ENCODE measurements at regions not wholly inside any gene's neighbourhood (a gene's known extent, or its start where the extent isn't known, plus 50 kb on each side); places are given as distances from the start of the nearest gene placed in this dataset.

- TF ChIP-seq, protein P1, sequence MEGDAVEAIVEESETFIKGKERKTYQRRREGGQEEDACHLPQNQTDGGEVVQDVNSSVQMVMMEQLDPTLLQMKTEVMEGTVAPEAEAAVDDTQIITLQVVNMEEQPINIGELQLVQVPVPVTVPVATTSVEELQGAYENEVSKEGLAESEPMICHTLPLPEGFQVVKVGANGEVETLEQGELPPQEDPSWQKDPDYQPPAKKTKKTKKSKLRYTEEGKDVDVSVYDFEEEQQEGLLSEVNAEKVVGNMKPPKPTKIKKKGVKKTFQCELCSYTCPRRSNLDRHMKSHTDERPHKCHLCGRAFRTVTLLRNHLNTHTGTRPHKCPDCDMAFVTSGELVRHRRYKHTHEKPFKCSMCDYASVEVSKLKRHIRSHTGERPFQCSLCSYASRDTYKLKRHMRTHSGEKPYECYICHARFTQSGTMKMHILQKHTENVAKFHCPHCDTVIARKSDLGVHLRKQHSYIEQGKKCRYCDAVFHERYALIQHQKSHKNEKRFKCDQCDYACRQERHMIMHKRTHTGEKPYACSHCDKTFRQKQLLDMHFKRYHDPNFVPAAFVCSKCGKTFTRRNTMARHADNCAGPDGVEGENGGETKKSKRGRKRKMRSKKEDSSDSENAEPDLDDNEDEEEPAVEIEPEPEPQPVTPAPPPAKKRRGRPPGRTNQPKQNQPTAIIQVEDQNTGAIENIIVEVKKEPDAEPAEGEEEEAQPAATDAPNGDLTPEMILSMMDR (IDR thresholded peaks at IDR 0.05; ENCODE audit: poor library complexity, severe bottlenecking) = no peak
- TF ChIP-seq EZH2 (IDR thresholded peaks at IDR 0.05; ENCODE audit: borderline replicate concordance, insufficient read depth, low read length, poor library complexity, severe bottlenecking) (no peak), EP300 (conservative IDR thresholded peaks at IDR 0.05; ENCODE audit: poor library complexity, severe bottlenecking) (no peak), SMC3 (conservative IDR thresholded peaks at IDR 0.05; ENCODE audit: poor library complexity) (no peak), TAF1 (IDR thresholded peaks at IDR 0.05; ENCODE audit: low read depth) (no peak)
These were observed 88.3 kb upstream of the KIAA1217 start for GRCh38 chr10:24120646-24121045.

All from neural cell (in vitro differentiated cells).